ENCODE measurements at regions not wholly inside any gene's neighbourhood (a gene's known extent, or its start where the extent isn't known, plus 50 kb on each side); places are given as distances from the start of the nearest gene placed in this dataset.
"Not testable (repeated sequence)": the region's sequence is repeated elsewhere in the genome, so short reads cannot be mapped to it uniquely, and the experiment has no call there.

DNA sequence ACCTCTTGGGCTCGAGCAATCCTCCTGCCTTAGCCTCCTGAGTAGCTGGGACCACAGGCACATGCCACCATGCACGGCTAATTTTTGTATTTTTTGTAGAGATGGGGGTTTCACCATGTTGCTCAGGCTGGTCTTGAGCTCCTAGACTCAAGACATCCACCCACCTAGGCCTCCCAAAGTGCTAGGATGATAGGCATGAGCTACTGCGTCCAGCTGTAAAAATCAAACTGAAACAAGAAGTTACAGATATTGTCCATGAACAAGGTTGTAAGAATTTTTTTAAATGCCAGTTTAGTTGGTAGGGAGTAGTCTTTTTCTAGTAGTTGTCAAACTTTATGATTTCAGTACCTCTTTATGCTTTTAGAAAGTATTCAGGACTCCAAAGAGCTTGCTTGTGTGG is 424.4 kb upstream of the PMFBP1 start:
- Histone ChIP-seq H3K4me3 (no peak overlapping the region), H3K4me1 (no peaks in the 10 kb centered on the region), H3K9me3 (no peaks in the 10 kb centered on the region), H3K36me3 (no peaks in the 10 kb centered on the region), H3K27ac (no peak overlapping the region), H3K27me3 (no peaks in the 10 kb centered on the region)
- TF ChIP-seq, protein P1, sequence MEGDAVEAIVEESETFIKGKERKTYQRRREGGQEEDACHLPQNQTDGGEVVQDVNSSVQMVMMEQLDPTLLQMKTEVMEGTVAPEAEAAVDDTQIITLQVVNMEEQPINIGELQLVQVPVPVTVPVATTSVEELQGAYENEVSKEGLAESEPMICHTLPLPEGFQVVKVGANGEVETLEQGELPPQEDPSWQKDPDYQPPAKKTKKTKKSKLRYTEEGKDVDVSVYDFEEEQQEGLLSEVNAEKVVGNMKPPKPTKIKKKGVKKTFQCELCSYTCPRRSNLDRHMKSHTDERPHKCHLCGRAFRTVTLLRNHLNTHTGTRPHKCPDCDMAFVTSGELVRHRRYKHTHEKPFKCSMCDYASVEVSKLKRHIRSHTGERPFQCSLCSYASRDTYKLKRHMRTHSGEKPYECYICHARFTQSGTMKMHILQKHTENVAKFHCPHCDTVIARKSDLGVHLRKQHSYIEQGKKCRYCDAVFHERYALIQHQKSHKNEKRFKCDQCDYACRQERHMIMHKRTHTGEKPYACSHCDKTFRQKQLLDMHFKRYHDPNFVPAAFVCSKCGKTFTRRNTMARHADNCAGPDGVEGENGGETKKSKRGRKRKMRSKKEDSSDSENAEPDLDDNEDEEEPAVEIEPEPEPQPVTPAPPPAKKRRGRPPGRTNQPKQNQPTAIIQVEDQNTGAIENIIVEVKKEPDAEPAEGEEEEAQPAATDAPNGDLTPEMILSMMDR (IDR thresholded peaks at IDR 0.05), result no peak
- ATAC-seq (no peak), DNase-seq (no peak)
- intact Hi-C loops (cut with DNase I), result no loop called here

GRCh38 chr16:72590151-72590937 is 418.4 kb upstream of the PMFBP1 start:
- intact Hi-C loops (cut with DNase I), result no loop called here
- no peaks in the 10 kb centered on the region for H3K4me1 ChIP-seq
- H3K36me3 ChIP-seq, result no peaks in the 10 kb centered on the region
- H3K4me3 ChIP-seq, result no peak overlapping the region
- no peak for ATAC-seq
- no peaks in the 10 kb centered on the region for H3K9me3 ChIP-seq
- no peaks in the 10 kb centered on the region for H3K27me3 ChIP-seq
- TF ChIP-seq, protein P1 (IDR thresholded peaks at IDR 0.05), result no peak
- no peak overlapping the region for H3K27ac ChIP-seq
- no peak for DNase-seq

DNA sequence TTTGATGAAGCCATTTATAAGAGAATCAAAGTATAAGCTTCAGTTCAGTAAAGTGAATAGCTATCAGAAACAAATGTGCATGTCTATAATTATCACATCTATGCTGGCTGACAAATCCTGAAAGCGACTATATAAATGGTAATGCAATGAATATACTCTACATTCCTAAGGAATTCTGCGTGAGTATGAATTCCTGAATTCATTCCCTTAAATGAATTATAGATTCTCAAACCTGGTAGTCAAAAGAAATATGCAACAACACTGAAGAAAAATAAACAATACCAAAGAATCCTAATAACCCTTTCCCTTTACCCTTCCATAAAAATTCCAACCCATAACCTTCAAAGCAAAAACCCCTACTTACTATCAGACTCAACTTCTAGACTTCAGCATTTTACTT is 416.6 kb upstream of the PMFBP1 start:
- intact Hi-C loops (cut with DNase I), result no loop called here
- ATAC-seq, result no peak
- TF ChIP-seq, protein P1 (IDR thresholded peaks at IDR 0.05), result no peak
- H3K27me3 ChIP-seq, result no peaks in the 10 kb centered on the region
- no peak for DNase-seq
- H3K4me3 ChIP-seq, result no peak overlapping the region
- no peaks in the 10 kb centered on the region for H3K9me3 ChIP-seq
- H3K36me3 ChIP-seq, result no peaks in the 10 kb centered on the region
- no peak overlapping the region for H3K27ac ChIP-seq
- H3K4me1 ChIP-seq, result no peaks in the 10 kb centered on the region

- DNase-seq; H3K27me3 ChIP-seq; H3K36me3 ChIP-seq; H3K27ac ChIP-seq; H3K4me1 ChIP-seq; intact Hi-C loops (cut with DNase I); ATAC-seq; H3K4me3 ChIP-seq; H3K9me3 ChIP-seq: not testable (repeated sequence)
These were observed 406.1 kb upstream of the PMFBP1 start for GRCh38 chr16:72578061-72578460.

DNA sequence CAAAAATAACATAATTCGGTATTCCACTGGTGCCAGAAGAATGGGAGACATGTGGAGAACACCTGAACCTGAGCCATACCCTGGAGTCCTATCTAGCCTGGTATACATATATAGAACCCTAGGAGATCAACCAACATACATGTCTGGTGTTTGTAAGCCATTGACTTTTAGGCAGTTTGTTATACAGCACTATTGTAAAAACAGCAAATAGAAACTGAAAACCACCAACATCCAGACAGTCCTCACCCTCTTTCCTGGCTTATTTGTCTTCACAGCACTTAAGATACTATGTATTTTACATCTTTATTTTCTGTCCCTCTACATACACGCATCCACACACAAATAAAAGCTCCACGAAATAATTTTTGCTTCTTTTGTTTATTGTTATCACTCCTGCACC is 404.2 kb upstream of the PMFBP1 start:
- TF ChIP-seq, protein P1 (IDR thresholded peaks at IDR 0.05), result no peak
- DNase-seq, result no peak
- intact Hi-C loops (cut with DNase I), result no loop called here

GRCh38 chr16:72569677-72570076 is 397.7 kb upstream of the PMFBP1 start:
- TF ChIP-seq, protein P1 (IDR thresholded peaks at IDR 0.05), result no peak
- H3K4me3 ChIP-seq, result no peak overlapping the region
- H3K36me3 ChIP-seq, result no peaks in the 10 kb centered on the region
- no peak for ATAC-seq
- H3K27ac ChIP-seq, result no peak overlapping the region
- no peak for DNase-seq
- no peaks in the 10 kb centered on the region for H3K27me3 ChIP-seq
- intact Hi-C loops (cut with DNase I), result no loop called here
- no peaks in the 10 kb centered on the region for H3K4me1 ChIP-seq
- no peaks in the 10 kb centered on the region for H3K9me3 ChIP-seq

More for the DNA sequence above, 404.2 kb upstream of the PMFBP1 start:
- Histone ChIP-seq H3K36me3 (no peaks in the 10 kb centered on the region), H3K4me3 (no peak overlapping the region), H3K27ac (no peak overlapping the region), H3K4me1 (no peaks in the 10 kb centered on the region), H3K27me3 (no peaks in the 10 kb centered on the region), H3K9me3 (no peaks in the 10 kb centered on the region)
- no peak for ATAC-seq
